Body of pancreas (tissue), 4 donors: ENCODE measurements at regions not wholly inside any gene's neighbourhood (a gene's known extent, or its start where the extent isn't known, plus 50 kb on each side); places are given as distances from the start of the nearest gene placed in this dataset.

Experiments used
- POLR2A ChIP-seq, 3 donors: fragments of 450-650 bp; IDR thresholded peaks; one replicate each; pipeline ENCODE4 v1.6.1; 2016; ENCODE audit warnings: antibody characterized with exemption in 3 of 3, mild to moderate bottlenecking in 2 of 3
- TF ChIP-seq, protein P1 (sequence below), 7 experiments: fragments of 450-650 bp in 4 of 7; fragments of 200-600 bp in 3 of 7; sonication (generic) in 3 of 7; IDR thresholded peaks; one replicate each; pipeline ENCODE4 v1.5.1; 2016 to 2019; ENCODE audit warnings: antibody characterized with exemption in 7 of 7

- TF ChIP-seq, protein P1, sequence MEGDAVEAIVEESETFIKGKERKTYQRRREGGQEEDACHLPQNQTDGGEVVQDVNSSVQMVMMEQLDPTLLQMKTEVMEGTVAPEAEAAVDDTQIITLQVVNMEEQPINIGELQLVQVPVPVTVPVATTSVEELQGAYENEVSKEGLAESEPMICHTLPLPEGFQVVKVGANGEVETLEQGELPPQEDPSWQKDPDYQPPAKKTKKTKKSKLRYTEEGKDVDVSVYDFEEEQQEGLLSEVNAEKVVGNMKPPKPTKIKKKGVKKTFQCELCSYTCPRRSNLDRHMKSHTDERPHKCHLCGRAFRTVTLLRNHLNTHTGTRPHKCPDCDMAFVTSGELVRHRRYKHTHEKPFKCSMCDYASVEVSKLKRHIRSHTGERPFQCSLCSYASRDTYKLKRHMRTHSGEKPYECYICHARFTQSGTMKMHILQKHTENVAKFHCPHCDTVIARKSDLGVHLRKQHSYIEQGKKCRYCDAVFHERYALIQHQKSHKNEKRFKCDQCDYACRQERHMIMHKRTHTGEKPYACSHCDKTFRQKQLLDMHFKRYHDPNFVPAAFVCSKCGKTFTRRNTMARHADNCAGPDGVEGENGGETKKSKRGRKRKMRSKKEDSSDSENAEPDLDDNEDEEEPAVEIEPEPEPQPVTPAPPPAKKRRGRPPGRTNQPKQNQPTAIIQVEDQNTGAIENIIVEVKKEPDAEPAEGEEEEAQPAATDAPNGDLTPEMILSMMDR (IDR thresholded peaks at IDR 0.05), result no peak
- no peak for TF ChIP-seq POLR2A (IDR thresholded peaks at IDR 0.05)
Observed at GRCh38 chr11:93032580-93032979, 63.1 kb downstream of the MTNR1B start.
